ENCODE measurements at regions not wholly inside any gene's neighbourhood (a gene's known extent, or its start where the extent isn't known, plus 50 kb on each side); places are given as distances from the start of the nearest gene placed in this dataset.

GRCh38 chr11:112520354-112520753 lies 259.7 kb upstream of the PLET1 start:
- TF ChIP-seq CTCF (IDR thresholded peaks at IDR 0.05) (no peak), POLR2A (IDR thresholded peaks at IDR 0.05) (no peak)

All from ovary (tissue), 3 donors.